Mammary epithelial cell (primary cell): ENCODE measurements at regions not wholly inside any gene's neighbourhood (a gene's known extent, or its start where the extent isn't known, plus 50 kb on each side); places are given as distances from the start of the nearest gene placed in this dataset.
"Not testable (repeated sequence)": the region's sequence is repeated elsewhere in the genome, so short reads cannot be mapped to it uniquely, and the experiment has no call there.

Experiments
- EZH2 ChIP-seq: IDR thresholded peaks from 2 replicates; pipeline ENCODE4 v1.6.1; 2012; ENCODE audit warnings: low read length, inconsistent platforms, borderline replicate concordance
- TF ChIP-seq, protein P1 (sequence below), 2 donors: IDR thresholded peaks in 1 of 2; conservative IDR thresholded peaks in 1 of 2; 2 replicates each; pipeline ENCODE4 v1.5.1; 2011 to 2012; ENCODE audit warnings: inconsistent platforms in 2 of 2, low read length in 2 of 2, mild to moderate bottlenecking in 2 of 2, control low read depth in 1 of 2, low read depth in 1 of 2; ENCODE audit not compliant: insufficient read depth in 1 of 2; ENCODE audit errors: extremely low read depth in 1 of 2

DNA sequence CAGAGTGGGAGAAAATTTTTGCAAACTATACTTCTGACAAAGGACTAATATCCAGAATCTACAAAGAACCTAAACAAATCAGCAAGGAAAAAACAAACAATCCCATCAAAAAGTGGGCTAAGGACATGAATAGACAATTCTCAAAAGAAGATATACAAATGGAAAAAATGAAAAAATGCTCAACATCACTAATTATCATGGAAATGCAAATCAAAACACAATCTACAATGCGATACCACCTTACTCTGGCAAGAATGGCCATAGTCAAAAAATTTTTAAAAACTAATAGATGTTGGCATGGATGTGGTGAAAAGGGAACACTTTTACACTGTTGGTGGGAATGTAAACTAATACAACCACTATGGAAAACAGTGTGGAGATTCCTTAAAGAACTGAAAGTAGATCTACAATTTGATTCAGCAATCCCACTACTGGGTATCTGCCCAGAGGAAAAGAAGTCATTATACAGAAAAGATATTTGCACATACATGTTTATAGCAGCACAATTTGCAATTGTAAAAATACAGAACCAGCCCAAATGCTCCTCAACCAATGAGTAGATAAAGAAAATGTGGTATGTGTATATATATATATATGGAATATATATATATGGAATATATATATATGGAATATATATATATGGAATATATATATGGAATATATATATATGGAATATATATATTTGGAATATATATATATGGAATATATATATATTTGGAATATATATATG lies 141.2 kb upstream of the P2RY1 start:
- TF ChIP-seq, protein P1, sequence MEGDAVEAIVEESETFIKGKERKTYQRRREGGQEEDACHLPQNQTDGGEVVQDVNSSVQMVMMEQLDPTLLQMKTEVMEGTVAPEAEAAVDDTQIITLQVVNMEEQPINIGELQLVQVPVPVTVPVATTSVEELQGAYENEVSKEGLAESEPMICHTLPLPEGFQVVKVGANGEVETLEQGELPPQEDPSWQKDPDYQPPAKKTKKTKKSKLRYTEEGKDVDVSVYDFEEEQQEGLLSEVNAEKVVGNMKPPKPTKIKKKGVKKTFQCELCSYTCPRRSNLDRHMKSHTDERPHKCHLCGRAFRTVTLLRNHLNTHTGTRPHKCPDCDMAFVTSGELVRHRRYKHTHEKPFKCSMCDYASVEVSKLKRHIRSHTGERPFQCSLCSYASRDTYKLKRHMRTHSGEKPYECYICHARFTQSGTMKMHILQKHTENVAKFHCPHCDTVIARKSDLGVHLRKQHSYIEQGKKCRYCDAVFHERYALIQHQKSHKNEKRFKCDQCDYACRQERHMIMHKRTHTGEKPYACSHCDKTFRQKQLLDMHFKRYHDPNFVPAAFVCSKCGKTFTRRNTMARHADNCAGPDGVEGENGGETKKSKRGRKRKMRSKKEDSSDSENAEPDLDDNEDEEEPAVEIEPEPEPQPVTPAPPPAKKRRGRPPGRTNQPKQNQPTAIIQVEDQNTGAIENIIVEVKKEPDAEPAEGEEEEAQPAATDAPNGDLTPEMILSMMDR (conservative IDR thresholded peaks at IDR 0.05 in 1 of 2, IDR thresholded peaks at IDR 0.05 in 1 of 2; ENCODE audit: extremely low read depth in 1 of 2, insufficient read depth in 1 of 2, low read depth in 1 of 2, low read length in 2 of 2), result not testable (repeated sequence)
- TF ChIP-seq EZH2, result not testable (repeated sequence)
